HG03439 (cell line): ENCODE measurements at regions not wholly inside any gene's neighbourhood (a gene's known extent, or its start where the extent isn't known, plus 50 kb on each side); places are given as distances from the start of the nearest gene placed in this dataset.

Experiments used
- ATAC-seq: cut with Tn5 transposase; IDR thresholded peaks from one replicate; pipeline ENCODE4 v1.9.1; 2021; ENCODE audit warnings: mild to moderate bottlenecking, moderate library complexity; ENCODE audit not compliant: unreplicated experiment

DNA sequence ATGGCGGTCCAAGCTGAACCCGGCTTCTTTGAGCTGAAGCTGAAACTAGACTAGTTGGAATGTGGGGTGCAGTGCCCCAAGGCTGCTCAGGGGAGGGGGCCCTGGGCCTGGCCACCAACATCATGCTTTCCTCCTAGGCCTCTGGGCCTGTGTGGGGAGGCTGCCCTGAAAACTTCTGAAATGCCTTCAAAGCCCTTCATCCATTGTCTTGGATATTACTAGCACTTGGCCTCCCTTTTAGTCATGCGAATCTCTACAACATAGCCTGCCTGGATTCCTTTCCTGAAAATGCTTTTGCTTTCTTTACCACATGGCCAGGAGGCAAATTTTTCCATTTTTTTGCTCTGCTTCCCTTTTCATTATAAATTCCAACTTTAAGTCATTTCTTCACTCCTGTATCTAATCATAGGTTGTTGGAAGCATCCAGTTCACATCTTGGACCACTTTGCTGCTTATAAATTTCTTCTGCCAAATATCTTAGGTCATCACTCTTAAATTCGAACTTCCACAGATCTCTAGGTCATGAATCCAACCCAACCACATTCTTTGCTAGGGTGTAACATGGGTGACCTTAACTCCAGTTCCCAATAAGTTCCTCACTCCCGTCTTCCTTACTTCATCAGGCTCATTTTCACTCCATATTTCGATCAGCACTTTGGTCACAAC, 103.4 kb downstream of the DDIT4L start:
- no peak for ATAC-seq

DNA sequence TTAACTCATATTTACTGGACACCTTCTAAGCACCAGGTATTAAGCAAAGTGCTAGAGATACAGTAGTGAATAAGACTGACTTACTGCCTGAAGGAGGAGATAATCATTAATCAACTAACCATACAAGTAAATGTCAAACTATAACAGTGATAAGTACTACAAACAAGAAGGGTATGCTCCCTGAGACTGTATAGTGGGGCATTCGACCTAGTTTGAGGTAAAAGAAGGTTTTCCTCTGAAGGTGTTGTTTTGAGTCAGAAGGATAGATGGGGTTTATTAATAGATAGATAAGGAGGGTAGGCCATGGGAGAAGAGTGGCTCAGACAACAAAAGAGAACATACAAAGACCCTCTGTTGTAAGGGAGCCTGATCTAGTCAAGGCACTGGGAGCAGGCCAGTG, 105.4 kb downstream of the DDIT4L start:
- no peak for ATAC-seq

DNA sequence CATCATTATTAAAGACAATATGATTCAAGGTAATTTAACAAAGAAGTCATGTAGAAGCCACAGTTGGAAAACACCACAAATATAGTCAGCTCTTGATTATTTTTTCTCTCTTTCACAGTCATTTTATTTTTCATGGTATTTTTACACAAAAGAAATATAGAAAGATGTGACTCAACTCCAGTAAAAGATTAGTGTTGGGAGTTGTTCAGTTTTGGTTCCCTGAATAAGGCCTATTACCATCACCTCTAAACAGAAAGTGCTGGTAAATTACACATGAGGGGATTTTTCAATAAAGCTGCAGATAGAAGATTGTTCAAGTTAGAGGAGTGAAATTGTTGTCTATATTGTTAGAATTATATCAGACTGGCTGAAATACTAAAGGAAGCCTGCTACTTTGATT, 107.0 kb downstream of the DDIT4L start:
- no peak for ATAC-seq

DNA sequence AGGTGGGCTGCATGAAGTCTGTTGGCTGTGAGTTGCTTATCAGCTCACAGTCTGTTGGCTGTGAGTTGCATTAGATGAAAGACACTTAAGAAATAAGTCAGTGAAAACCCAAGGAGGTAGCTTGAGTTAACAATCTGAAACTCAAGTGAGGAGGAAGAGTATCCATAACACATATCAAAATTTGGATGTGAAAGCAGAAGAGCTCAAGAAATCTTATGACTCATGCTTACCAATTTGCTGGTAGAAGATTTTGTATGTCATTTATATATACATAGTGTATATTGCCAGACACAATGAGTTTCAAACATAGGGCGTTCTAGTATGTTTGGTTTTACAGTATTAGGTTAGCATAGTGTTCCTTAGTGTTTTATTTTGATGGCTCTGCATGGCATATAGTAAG, 107.4 kb downstream of the DDIT4L start:
- ATAC-seq, result no peak

DNA sequence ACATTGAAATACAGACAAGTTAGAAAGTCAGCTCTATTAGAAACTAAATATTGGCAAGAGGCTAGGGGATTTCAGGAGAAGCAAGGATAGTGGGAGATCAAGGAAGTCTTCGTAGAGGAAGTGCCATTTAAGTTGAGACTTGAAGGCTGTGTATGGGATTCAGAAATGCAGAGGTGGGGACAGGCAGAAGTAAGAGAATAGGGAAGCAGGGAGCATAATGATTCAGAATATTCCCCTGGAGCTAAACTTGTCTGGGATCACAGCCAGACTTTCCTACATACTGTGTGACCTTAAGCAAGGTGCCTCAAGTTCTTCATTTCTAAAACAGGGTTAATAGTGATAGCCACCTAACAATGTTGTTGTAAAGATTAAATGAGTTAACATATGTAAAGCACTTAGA, 108.8 kb downstream of the DDIT4L start:
- no peak for ATAC-seq

DNA sequence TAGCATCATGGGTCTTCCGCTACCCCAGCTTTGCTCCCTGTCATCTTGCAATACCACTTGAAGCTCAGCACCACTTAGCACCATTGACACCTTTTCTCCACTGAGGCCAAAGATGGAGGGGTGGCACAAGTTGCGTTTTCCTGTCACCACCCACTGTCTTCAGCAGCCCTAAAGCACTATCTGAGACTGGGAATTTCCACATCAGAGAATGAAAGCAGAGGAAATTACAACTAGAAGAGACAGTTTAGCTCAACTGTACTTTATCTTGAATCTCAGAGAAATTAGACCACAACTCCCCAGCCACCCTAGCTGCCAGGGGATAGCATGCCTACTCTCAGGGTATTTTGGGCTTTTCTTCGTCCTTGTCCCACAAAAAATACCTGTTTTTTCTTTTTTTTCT, 111.0 kb downstream of the DDIT4L start:
- ATAC-seq, result no peak

DNA sequence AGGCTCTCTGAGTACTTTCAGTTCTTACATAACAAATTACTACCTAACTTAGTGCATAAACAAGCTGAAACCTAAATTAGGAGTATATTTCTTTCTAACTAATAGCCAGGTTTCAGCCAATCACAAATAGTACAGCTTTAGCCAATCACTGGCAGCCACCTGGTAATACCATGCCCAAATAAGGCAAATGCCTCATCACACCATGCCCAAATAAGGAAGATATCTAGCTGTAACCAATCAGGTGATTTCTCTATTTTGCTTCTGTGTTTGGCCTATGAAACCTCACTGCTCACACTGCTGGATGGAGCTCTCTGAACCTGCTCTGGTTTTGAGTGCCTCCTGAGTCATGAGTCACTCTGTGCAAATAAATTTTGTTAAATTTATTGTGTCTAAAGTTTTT, 113.5 kb downstream of the DDIT4L start:
- no peak for ATAC-seq

DNA sequence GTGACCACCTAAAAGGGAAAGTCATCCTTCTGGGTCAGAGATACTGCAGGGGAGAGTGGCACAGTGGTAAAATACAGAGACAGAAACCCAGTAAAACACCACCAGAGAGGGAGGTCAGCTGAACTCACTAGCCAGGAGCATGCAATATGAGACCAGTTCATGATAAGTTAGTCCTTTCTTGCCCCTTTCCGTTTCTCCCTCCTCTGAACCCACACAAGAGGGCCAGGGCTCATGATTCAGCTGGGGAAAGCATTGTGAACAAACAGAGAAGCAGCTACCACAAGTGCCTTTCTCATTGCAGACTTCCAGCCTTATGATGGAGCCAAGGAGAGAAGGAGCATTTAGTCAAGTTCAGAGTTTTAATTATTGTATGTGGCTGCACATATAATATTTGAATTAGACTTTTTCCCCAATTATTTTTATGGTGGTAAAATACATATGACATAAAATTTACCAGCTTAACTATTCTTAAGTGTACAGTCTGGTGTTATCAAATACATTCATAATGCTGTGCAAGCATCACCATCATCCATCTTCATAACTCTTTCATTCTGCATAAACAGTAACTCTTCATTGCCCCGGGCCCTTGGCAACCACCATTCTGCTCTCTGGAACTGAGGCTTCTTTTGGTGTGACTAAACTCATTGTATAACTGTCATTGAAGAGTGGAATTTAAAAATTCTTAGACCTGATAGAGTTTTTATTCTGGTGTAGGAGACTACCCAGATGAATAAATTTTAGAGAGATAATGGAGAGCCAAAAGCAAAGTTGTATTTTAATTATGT, 114.6 kb downstream of the DDIT4L start:
- ATAC-seq, result no peak

DNA sequence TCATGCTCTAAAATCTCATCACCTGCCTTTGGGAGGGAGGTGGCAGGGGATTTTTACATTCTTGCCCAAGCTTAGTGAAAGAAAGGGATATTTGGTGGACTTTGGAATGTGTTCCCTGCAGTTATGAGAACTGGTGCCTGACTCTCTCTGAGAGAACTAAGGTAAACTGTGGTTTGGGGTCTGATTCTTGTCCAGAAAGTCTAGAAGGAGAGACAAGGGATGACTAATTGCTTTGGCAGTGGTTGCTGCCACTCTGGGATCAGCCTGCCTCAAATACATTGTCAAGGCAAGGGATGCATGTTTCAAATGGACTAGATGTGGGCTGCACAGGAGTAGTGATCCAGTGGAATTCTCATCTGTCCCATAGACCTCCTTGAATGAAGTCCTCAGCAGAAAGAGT, 115.2 kb downstream of the DDIT4L start:
- ATAC-seq, result no peak

DNA sequence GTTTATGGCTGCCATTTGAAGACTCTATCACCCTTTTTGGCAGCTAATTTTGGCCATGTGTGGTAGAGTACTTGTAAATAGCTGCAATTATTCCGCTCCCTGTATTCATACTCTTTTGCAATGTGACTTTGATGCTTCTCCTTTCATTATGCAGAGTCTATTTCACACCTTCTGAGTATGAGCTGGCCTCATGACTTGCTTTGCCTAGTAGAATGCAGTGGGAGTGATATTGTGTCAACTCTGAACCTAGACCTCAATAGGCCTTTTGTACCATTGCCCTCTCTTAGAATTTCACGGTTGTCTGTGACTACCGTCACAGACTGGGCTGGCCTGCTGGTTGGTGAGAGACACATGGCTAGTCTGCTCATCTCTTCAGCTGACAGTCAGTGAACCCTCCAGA, 118.8 kb downstream of the DDIT4L start:
- ATAC-seq, result no peak

DNA sequence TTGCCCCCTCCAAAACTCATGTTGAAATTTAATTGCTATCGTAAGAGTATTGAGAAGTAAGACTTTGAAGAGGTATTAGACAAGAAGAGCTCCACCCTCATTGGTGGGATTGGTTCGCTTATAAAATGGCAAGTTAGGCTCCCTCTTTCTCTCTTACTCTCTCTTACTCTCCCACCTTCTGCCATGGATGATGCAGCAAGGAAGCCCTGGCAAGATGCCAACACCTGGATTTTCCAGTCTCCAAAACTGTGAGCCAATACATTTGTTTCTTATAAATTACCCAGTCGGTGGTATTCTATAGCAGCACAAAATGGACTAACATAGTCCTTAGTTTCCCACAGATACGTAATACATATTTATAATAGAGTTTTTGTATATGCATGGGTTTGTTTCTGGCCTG, 119.4 kb downstream of the DDIT4L start:
- ATAC-seq, result no peak

DNA sequence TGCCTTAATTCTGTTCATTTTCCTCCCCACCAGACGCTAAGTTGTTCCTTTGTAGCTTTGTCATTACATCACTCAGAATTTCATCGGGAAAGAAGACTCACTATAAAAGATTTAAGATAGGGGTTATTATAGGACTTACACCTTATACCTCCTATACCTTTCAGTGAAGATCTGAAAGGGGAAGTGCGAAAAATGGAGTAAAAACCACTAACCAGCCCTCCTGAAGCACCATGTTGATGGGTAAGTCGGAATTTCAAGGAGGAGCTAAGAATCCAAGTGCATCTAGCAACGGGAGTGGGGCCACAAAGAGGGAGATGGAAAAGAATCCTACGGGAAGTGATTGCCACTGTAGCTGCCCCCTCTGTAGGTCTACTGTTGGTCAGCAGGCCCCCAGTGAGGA, 119.1 kb upstream of the H2AZ1 start:
- no peak for ATAC-seq

DNA sequence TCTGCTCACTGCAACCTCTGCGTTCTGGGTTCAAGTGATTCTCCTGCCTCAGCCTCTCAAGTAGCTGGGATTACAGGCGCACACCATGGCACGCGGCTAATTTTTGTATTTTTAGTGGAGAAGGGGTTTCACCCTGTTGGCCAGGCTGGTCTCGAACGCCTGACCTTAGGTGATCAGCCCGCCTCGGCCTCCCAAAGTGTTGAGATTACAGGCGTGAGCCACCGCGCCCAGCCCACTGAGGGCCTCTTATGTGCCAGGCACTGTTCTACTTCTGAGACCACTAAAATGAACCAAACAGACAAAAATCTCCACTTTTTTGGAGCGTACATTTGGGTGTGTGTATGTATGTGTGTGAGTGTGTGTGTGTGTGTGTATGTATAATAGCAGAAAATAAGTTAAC, 117.2 kb upstream of the H2AZ1 start:
- no peak for ATAC-seq

DNA sequence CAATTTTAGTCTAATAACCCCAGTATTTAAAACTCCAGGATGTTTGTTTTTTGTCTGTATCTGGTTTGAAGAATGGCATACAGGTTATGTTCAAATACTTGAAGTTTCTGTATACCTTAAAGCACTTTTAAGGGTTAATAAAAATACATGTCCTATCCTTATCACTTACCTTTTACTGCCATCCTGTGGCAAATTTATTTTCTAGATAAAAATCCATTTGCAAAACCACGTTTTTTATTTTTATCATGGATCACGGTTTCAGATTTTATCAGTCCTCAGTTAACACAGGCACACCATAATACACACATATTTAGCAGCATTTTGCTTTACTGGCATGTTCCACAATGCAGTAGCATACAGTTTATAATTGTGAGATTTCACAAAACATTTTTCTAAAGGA, 113.3 kb upstream of the H2AZ1 start:
- ATAC-seq, result no peak

DNA sequence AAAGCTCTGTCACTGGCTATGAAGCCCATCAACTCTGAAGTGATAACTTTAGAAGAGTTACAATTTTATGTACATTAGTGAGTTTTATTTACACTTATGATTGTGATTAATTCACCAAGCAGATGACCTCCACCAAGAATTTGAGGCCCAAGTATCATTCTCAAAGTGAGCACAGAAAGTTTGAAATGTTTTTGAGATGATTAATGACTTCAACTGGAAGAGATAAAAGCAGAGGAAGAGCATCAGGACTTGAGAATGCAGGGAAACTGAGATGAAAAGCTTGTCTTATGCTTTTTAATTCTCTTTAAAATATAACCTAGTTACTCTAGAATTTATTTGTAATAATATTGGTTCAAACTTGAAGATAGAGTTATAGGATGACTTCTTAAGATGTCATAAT, 112.8 kb upstream of the H2AZ1 start:
- ATAC-seq, result no peak

DNA sequence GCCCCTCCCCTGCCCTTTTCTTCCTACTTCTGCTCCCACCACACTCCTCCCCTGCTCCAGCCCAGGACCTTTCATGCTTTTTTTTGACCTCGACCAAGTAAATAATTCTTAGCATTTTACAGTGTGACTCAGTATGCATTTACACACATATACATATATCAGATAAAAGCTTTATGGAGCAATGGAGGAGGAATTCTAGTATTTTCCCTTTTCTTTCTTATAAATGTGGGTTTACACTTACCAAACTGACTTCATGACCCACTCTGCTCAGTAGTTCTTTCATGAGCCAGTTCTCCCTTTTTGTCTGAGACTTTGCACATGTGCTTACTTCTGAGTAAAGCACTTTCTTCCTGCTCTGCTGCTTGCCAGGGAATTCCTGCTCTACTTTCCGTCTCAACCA, 111.8 kb upstream of the H2AZ1 start:
- ATAC-seq, result no peak

DNA sequence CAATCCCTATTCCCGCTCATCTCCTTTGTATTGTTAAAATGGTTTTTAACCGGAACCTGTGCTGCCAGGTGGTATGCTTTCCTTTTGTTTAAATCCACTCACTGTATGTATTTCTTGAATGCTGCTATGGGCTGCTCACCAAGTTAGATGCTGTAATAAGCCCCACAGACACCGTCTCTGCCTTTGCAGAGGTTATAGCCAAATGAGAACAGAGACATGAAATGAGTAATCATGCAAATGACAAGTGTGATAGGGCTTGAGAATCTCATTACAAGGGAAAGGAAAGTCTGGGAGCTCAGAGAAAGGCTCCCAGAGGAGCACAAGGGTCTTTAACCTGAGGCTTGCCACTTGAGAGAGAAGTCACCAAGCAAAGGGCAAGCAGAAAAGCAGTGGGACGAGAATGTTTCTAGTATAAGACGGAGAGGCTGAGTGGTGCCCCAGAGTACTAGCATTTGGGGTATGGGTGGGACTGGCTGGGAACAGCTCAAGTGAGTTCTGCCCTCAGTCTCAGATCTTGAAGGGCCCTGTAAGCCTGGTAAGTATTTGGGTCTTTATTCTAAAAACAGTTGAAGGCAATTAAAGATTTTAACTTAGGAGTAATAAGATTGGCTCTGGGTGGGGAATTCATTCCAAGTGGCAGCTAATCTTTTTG, 110.8 kb upstream of the H2AZ1 start:
- peak; percentile 84 for ATAC-seq

DNA sequence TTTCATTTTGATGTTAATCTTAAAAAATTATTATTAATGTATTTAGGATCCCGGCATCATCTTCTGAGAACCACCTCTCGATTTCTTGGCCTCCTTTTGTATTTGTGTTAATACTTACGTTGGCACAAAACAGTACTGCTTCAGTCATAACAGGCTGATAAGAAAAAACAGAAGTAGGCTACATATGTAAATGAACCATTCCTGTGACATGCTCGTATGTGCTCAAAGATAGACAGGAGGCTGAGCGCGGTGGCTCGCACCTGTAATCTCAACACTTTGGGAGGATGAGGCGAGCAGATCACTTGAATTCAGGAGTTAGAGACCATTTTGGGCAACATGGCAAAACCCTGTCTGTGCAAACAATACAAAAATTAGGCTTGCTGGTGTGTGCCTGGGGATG, 109.4 kb upstream of the H2AZ1 start:
- no peak for ATAC-seq

DNA sequence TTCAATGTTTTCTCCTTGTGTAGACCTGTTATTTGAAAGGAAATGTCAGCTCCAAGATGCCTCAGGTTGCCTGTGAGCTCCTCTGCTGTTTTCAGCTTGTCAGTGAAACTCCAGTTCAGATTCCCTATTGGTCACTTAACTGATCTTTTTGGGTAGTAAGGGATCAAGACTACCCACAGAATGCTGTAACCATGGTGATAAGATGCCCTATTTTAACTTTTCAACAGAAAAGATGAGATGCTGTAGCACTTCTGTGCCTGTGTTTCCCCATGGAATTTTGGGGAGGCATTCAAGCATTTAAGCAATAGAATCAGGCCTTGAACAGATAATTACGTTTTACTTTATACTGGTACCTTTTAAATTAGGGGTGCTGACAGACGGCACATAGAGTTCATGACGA, 106.6 kb upstream of the H2AZ1 start:
- ATAC-seq, result no peak

DNA sequence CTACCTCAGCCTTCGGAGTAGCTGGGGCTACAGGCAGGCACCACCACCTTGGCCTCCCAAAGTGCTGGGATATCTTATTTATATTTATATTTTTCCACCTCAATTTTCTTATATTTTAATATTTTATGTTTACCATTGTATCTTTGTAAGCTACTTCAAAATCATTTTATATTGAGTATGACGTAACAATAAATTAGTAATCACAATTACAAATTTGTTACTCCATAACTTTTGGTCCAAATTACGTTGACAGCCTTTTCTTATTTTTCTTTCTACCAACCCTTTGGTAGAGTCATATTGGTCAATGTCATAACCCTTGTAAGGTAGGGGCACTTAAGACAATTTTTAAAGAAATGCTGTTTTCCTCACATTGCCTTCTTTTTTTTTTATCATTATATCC, 104.0 kb upstream of the H2AZ1 start:
- no peak for ATAC-seq

DNA sequence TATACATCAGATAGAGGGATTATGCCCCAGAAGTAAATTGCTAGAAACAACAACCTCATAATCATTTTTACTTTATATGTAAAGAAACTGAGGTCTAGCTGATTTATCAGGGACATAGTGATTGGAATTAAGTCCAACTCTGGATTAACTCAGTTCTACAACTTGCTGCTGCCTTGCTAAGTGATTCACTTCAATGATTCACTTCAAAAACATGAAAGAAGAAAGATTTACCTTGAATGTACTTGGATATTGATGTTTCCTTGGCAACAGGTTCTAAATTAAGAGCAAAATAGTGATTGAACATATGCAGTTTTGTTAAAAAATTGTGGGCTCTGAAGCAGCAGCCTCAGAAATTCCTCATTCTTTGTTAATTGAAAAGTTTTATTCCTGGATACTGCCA, 99.8 kb upstream of the H2AZ1 start:
- ATAC-seq, result no peak

DNA sequence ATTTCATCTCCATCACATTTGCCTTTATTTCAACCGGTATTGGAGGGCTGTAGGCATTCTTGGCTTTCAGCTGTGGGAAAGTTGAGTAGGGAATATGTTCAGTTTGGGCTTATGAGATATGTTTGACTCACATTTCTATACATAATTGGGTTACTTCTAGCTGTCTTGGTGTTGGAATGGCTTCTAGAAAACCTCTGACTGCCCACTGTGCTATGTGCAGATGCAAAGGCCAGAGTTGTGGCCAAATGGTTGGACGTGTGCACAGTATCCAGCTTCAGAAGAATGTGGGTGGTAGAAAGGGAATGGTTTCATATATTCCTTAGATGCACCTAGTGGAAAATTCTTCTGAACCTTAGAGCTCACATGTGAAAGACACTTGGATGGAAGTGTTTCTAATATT, 92.6 kb upstream of the H2AZ1 start:
- ATAC-seq, result no peak
